A204.1 (cell line): ENCODE measurements at regions not wholly inside any gene's neighbourhood (a gene's known extent, or its start where the extent isn't known, plus 50 kb on each side); places are given as distances from the start of the nearest gene placed in this dataset.
A peak's percentile ranks its signal among the peaks of the same experiment; 100 is the strongest.

Experiments
- FAIRE-seq: peaks from 2 replicates; lab custom pipeline; 2012; peaks lifted over from hg19 to GRCh38; lab: Jason Lieb, UNC

- no peak for FAIRE-seq
These were observed 170.3 kb downstream of the ZPLD1 start for GRCh38 chr3:102605153-102605552.

- no peak for FAIRE-seq
These were observed 174.1 kb downstream of the ZPLD1 start for GRCh38 chr3:102608875-102609274.

- FAIRE-seq: no peak
These were observed 179.3 kb downstream of the ZPLD1 start for GRCh38 chr3:102614021-102614569.

GRCh38 chr3:102614585-102614984 is 179.8 kb downstream of the ZPLD1 start:
- no peak for FAIRE-seq

- FAIRE-seq: no peak
These were observed 182.6 kb downstream of the ZPLD1 start for GRCh38 chr3:102617381-102617780.

- no peak for FAIRE-seq
These were observed 184.5 kb downstream of the ZPLD1 start for GRCh38 chr3:102619361-102619760.

GRCh38 chr3:102629943-102630342 is 195.1 kb downstream of the ZPLD1 start:
- FAIRE-seq: no peak

- FAIRE-seq: no peak
These were observed 195.7 kb downstream of the ZPLD1 start for GRCh38 chr3:102630531-102630930.

GRCh38 chr3:102643546-102643945 is 208.7 kb downstream of the ZPLD1 start:
- FAIRE-seq: no peak

GRCh38 chr3:102646557-102646956 is 211.7 kb downstream of the ZPLD1 start:
- peak; percentile 90 for FAIRE-seq

GRCh38 chr3:102660653-102661052 is 225.8 kb downstream of the ZPLD1 start:
- no peak for FAIRE-seq

- no peak for FAIRE-seq
These were observed 227.1 kb downstream of the ZPLD1 start for GRCh38 chr3:102661707-102662497.

- FAIRE-seq: no peak
These were observed 227.6 kb downstream of the ZPLD1 start for GRCh38 chr3:102662498-102662772.

- FAIRE-seq: no peak
These were observed 229.3 kb downstream of the ZPLD1 start for GRCh38 chr3:102664126-102664525.

GRCh38 chr3:102665183-102665582 is 230.4 kb downstream of the ZPLD1 start:
- FAIRE-seq: no peak

- FAIRE-seq: no peak
These were observed 233.4 kb downstream of the ZPLD1 start for GRCh38 chr3:102668247-102668646.

GRCh38 chr3:102670986-102671385 is 236.2 kb downstream of the ZPLD1 start:
- no peak for FAIRE-seq

GRCh38 chr3:102672305-102672704 is 237.5 kb downstream of the ZPLD1 start:
- no peak for FAIRE-seq

GRCh38 chr3:102673271-102674115 is 238.7 kb downstream of the ZPLD1 start:
- FAIRE-seq: peak; percentile 85

- no peak for FAIRE-seq
These were observed 239.5 kb downstream of the ZPLD1 start for GRCh38 chr3:102674284-102674683.

- FAIRE-seq: no peak
These were observed 241.6 kb downstream of the ZPLD1 start for GRCh38 chr3:102676424-102676823.

GRCh38 chr3:102682741-102683140 is 247.9 kb downstream of the ZPLD1 start:
- no peak for FAIRE-seq

GRCh38 chr3:102686792-102687191 is 252.0 kb downstream of the ZPLD1 start:
- FAIRE-seq: no peak
